SK-N-SH treated with all-trans-retinoic acid at 6 μM for 48 hours (cell line): ENCODE measurements at regions not wholly inside any gene's neighbourhood (a gene's known extent, or its start where the extent isn't known, plus 50 kb on each side); places are given as distances from the start of the nearest gene placed in this dataset.
"Not testable (repeated sequence)": the region's sequence is repeated elsewhere in the genome, so short reads cannot be mapped to it uniquely, and the experiment has no call there.

ENCODE experiments used
- PPARA ChIP-seq: fragments of 250-450 bp; sonication (Bioruptor Pico); IDR thresholded peaks from 2 replicates; pipeline ENCODE4 v1.5.0; 2020; ENCODE audit warnings: mild to moderate bottlenecking, borderline replicate concordance
- ZNF8 ChIP-seq: fragments of 450-650 bp; formaldehyde crosslinking; IDR thresholded peaks from 2 replicates; pipeline ENCODE4 v1.5.0; 2020; ENCODE audit warnings: mild to moderate bottlenecking, moderate library complexity

GRCh38 chr2:34494192-34494591 is 895.1 kb upstream of the FAM98A start:
- not testable (repeated sequence) for TF ChIP-seq PPARA, ZNF8 (CRISPR knock-in tag)
